Endodermal cell (in vitro differentiated cells): ENCODE measurements at regions not wholly inside any gene's neighbourhood (a gene's known extent, or its start where the extent isn't known, plus 50 kb on each side); places are given as distances from the start of the nearest gene placed in this dataset.

Experiments used
- DNase-seq: peaks from one replicate; pipeline ENCODE4 v3.0.0-alpha.2; 2017
- H3K27ac ChIP-seq: 2 replicates; pipeline ENCODE4 v1.5.1; 2013; ENCODE audit warnings: mild to moderate bottlenecking, low read depth, low read length, moderate library complexity
- H3K27me3 ChIP-seq: 2 replicates; pipeline ENCODE4 v1.6.1; 2013; ENCODE audit warnings: mild to moderate bottlenecking, low read length, moderate library complexity; ENCODE audit not compliant: insufficient read depth, control insufficient read depth, poor library complexity, severe bottlenecking
- H3K36me3 ChIP-seq: 2 replicates; pipeline ENCODE4 v1.7.0; 2013; ENCODE audit warnings: mild to moderate bottlenecking, low read length, moderate library complexity; ENCODE audit not compliant: control insufficient read depth, insufficient read depth
- H3K4me1 ChIP-seq: one replicate; pipeline ENCODE4 v1.7.0; 2013; ENCODE audit warnings: low read length; ENCODE audit not compliant: control insufficient read depth, insufficient read depth
- H3K4me3 ChIP-seq: 2 replicates; pipeline ENCODE4 v1.5.1; 2013; ENCODE audit warnings: mild to moderate bottlenecking, low read length, moderate library complexity
- H3K9ac ChIP-seq: 2 replicates; pipeline ENCODE4 v1.6.1; 2013; ENCODE audit warnings: mild to moderate bottlenecking, low read length, moderate library complexity; ENCODE audit not compliant: poor library complexity, severe bottlenecking; ENCODE audit errors: extremely low read depth
- H3K9me3 ChIP-seq: 2 replicates; pipeline ENCODE4 v1.6.1; 2013; ENCODE audit warnings: mild to moderate bottlenecking, low read length, moderate library complexity; ENCODE audit not compliant: control insufficient read depth
- H3K27ac Mint-ChIP-seq: 2 replicates; pipeline ENCODE4 v1.8.0; 2020; ENCODE audit warnings: mixed read lengths
- H3K27me3 Mint-ChIP-seq: 2 replicates; pipeline ENCODE4 v1.8.0; 2021; ENCODE audit warnings: mild to moderate bottlenecking, mixed read lengths; ENCODE audit not compliant: insufficient read depth
- H3K36me3 Mint-ChIP-seq: 2 replicates; pipeline ENCODE4 v1.8.0; 2020; ENCODE audit warnings: low read depth, mixed read lengths
- H3K4me1 Mint-ChIP-seq: 2 replicates; pipeline ENCODE4 v1.8.0; 2020; ENCODE audit warnings: mixed read lengths
- H3K4me3 Mint-ChIP-seq: 2 replicates; pipeline ENCODE4 v1.8.0; 2020; ENCODE audit warnings: mild to moderate bottlenecking, moderate library complexity, mixed read lengths
- H3K9me3 Mint-ChIP-seq: 2 replicates; pipeline ENCODE4 v1.8.0; 2020; ENCODE audit warnings: mild to moderate bottlenecking, mixed read lengths
- CTCF ChIP-seq: fragments of 200-600 bp; sonication (generic); conservative IDR thresholded peaks from 2 replicates; pipeline ENCODE4 v1.5.0; 2021; ENCODE audit warnings: antibody characterized with exemption, mild to moderate bottlenecking
- WGBS, 2 experiments: methylation state at CpG; one replicate each; pipeline versions ENCODE4 v1.1.5 to v1.1.7; 2013; ENCODE audit warnings: missing lambda C conversion rate in 2 of 2, mixed read lengths in 1 of 2; ENCODE audit not compliant: insufficient coverage in 1 of 2, insufficient read length in 1 of 2; 5-methylcytosine and 5-hydroxymethylcytosine counted together

GRCh38 chr20:12627485-12627884 is 381.3 kb upstream of the SPTLC3 start:
- no peaks in the 10 kb centered on the region for H3K9me3 Mint-ChIP-seq
- no peaks in the 10 kb centered on the region for H3K4me1 ChIP-seq
- no peaks in the 10 kb centered on the region for H3K27me3 ChIP-seq
- no peaks in the 10 kb centered on the region for H3K9me3 ChIP-seq
- H3K36me3 Mint-ChIP-seq = no peaks in the 10 kb centered on the region
- no peak overlapping the region for H3K4me3 Mint-ChIP-seq
- H3K27me3 Mint-ChIP-seq = no peaks in the 10 kb centered on the region
- no peak overlapping the region for H3K9ac ChIP-seq
- peaks cover 4% of the 10 kb centered on the region for H3K4me1 Mint-ChIP-seq
- 84% methylated on average over 2 of the region's 4 CpGs; no CpG with 5 or more reads in 1 of the 2 experiments for WGBS, 2 experiments
- H3K4me3 ChIP-seq = no peak overlapping the region
- no peak overlapping the region for H3K27ac ChIP-seq
- no peak for DNase-seq
- H3K27ac Mint-ChIP-seq = no peak overlapping the region
- no peak for TF ChIP-seq CTCF
- H3K36me3 ChIP-seq = no peaks in the 10 kb centered on the region

GRCh38 chr20:12638633-12639312 is 370.0 kb upstream of the SPTLC3 start:
- H3K4me1 ChIP-seq = no peaks in the 10 kb centered on the region
- no peak overlapping the region for H3K4me3 Mint-ChIP-seq
- 88 to 96% methylated on average over 4 to 7 of the region's 7 CpGs for WGBS, 2 experiments
- TF ChIP-seq CTCF = no peak
- H3K9ac ChIP-seq = no peak overlapping the region
- no peak overlapping the region for H3K27ac Mint-ChIP-seq
- DNase-seq = peak; percentile 54
- no peaks in the 10 kb centered on the region for H3K36me3 ChIP-seq
- H3K9me3 Mint-ChIP-seq = peaks cover 4% of the 10 kb centered on the region
- H3K4me3 ChIP-seq = no peak overlapping the region
- H3K27me3 Mint-ChIP-seq = no peaks in the 10 kb centered on the region
- H3K9me3 ChIP-seq = no peaks in the 10 kb centered on the region
- no peaks in the 10 kb centered on the region for H3K36me3 Mint-ChIP-seq
- no peaks in the 10 kb centered on the region for H3K27me3 ChIP-seq
- H3K27ac ChIP-seq = no peak overlapping the region
- no peaks in the 10 kb centered on the region for H3K4me1 Mint-ChIP-seq

- H3K27me3 ChIP-seq = no peaks in the 10 kb centered on the region
- no peaks in the 10 kb centered on the region for H3K4me1 ChIP-seq
- H3K4me3 ChIP-seq = no peak overlapping the region
- H3K27ac ChIP-seq = no peak overlapping the region
- Mint-ChIP-seq H3K9me3 (no peaks in the 10 kb centered on the region), H3K4me1 (no peaks in the 10 kb centered on the region), H3K4me3 (no peak overlapping the region), H3K27ac (no peak overlapping the region), H3K36me3 (no peaks in the 10 kb centered on the region), H3K27me3 (no peaks in the 10 kb centered on the region)
- DNase-seq = no peak
- TF ChIP-seq CTCF = no peak
- no peaks in the 10 kb centered on the region for H3K9me3 ChIP-seq
- no peaks in the 10 kb centered on the region for H3K36me3 ChIP-seq
- 75 to 93% methylated on average over 2 to 4 of the region's 4 CpGs for WGBS, 2 experiments
- H3K9ac ChIP-seq = no peak overlapping the region
Observed at GRCh38 chr20:12640251-12640650, 368.5 kb upstream of the SPTLC3 start.
